T-cell (primary cell): ENCODE measurements at regions not wholly inside any gene's neighbourhood (a gene's known extent, or its start where the extent isn't known, plus 50 kb on each side); places are given as distances from the start of the nearest gene placed in this dataset.

Experiments
- ATAC-seq, 4 experiments: fragments of 200-7000 bp in 3 of 4; fragments of 150-1000 bp in 1 of 4; cut with Tn5 transposase; replicated peaks in 1 of 4; 1 replicate in 3 of 4; 2 replicates in 1 of 4; pipeline ENCODE4 v1.10.0; 2021; ENCODE audit warnings: moderate library complexity in 3 of 4, mild to moderate bottlenecking in 2 of 4, moderate number of reproducible peaks in 1 of 4
- CTCF ChIA-PET, 2 donors: fragments of 300-600 bp; sonication (Branson Sonifier 250); formaldehyde crosslinking; loops; one replicate each; lab custom pipeline; 2022; ENCODE audit warnings: antibody characterized with exemption in 2 of 2; lab: Charles Lee
- POLR2A ChIA-PET, 2 donors: fragments of 300-600 bp; sonication (Branson Sonifier 250); formaldehyde crosslinking; loops; one replicate each; lab custom pipeline; 2022; ENCODE audit warnings: antibody characterized with exemption in 2 of 2; lab: Charles Lee
- DNase-seq, 35 experiments: peaks; one replicate each; pipeline versions ENCODE4 v3.0.0 to v3.0.0-alpha.2; 2013 to 2023
- H3K27ac ChIP-seq: one replicate; pipeline ENCODE4 v1.5.1; 2013; ENCODE audit warnings: low read length
- H3K27me3 ChIP-seq, 2 experiments: replicated peaks in 1 of 2; 1 replicate in 1 of 2; 2 replicates in 1 of 2; pipeline versions ENCODE4 v1.6.1 to v1.7.0; 2013; ENCODE audit warnings: low read length in 1 of 2, mixed read lengths in 1 of 2; ENCODE audit not compliant: control insufficient read depth in 2 of 2, insufficient read depth in 2 of 2; ENCODE audit errors: extremely low read depth in 1 of 2
- H3K36me3 ChIP-seq, 2 donors: 1 replicate in 1 of 2; 2 replicates in 1 of 2; pipeline versions ENCODE4 v1.6.1 to v1.7.0; 2013; ENCODE audit warnings: low read length in 1 of 2; ENCODE audit not compliant: control insufficient read depth in 2 of 2, insufficient read depth in 1 of 2; ENCODE audit errors: extremely low read depth in 1 of 2
- H3K4me1 ChIP-seq, 2 experiments: 1 replicate in 1 of 2; 2 replicates in 1 of 2; pipeline versions ENCODE4 v1.6.1 to v1.7.0; 2013; ENCODE audit warnings: low read length in 2 of 2, mixed read lengths in 1 of 2; ENCODE audit not compliant: insufficient read depth in 2 of 2, control insufficient read depth in 1 of 2; ENCODE audit errors: extremely low read depth in 1 of 2
- H3K4me3 ChIP-seq, 2 donors: 1 replicate in 1 of 2; 2 replicates in 1 of 2; pipeline versions ENCODE4 v1.5.1 to v1.7.0; 2013; ENCODE audit warnings: mild to moderate bottlenecking in 2 of 2, low read length in 1 of 2, moderate library complexity in 1 of 2; ENCODE audit not compliant: control insufficient read depth in 1 of 2; ENCODE audit errors: extremely low read depth in 1 of 2
- H3K9me3 ChIP-seq: 2 replicates; pipeline ENCODE4 v1.7.0; 2013
- H3K27ac Mint-ChIP-seq, 2 donors: one replicate each; pipeline ENCODE4 v1.8.0; 2020 to 2021; ENCODE audit warnings: mild to moderate bottlenecking in 2 of 2, mixed read lengths in 2 of 2
- H3K27me3 Mint-ChIP-seq, 2 donors: one replicate each; pipeline ENCODE4 v1.8.0; 2021 to 2022; ENCODE audit warnings: mixed read lengths in 2 of 2
- H3K36me3 Mint-ChIP-seq: one replicate; pipeline ENCODE4 v1.8.0; 2021; ENCODE audit warnings: mixed read lengths
- H3K4me1 Mint-ChIP-seq, 3 donors: one replicate each; pipeline ENCODE4 v1.8.0; 2020 to 2022; ENCODE audit warnings: mixed read lengths in 3 of 3, mild to moderate bottlenecking in 1 of 3
- H3K4me3 Mint-ChIP-seq, 3 donors: one replicate each; pipeline ENCODE4 v1.8.0; 2020 to 2022; ENCODE audit warnings: mild to moderate bottlenecking in 3 of 3, mixed read lengths in 3 of 3, moderate library complexity in 3 of 3
- H3K9me3 Mint-ChIP-seq, 3 donors: one replicate each; pipeline ENCODE4 v1.8.0; 2020 to 2022; ENCODE audit warnings: mixed read lengths in 3 of 3
- WGBS: methylation state at CpG from one replicate; pipeline ENCODE4 v1.1.5; 2013; ENCODE audit warnings: missing lambda C conversion rate; ENCODE audit not compliant: insufficient coverage; 5-methylcytosine and 5-hydroxymethylcytosine counted together

DNA sequence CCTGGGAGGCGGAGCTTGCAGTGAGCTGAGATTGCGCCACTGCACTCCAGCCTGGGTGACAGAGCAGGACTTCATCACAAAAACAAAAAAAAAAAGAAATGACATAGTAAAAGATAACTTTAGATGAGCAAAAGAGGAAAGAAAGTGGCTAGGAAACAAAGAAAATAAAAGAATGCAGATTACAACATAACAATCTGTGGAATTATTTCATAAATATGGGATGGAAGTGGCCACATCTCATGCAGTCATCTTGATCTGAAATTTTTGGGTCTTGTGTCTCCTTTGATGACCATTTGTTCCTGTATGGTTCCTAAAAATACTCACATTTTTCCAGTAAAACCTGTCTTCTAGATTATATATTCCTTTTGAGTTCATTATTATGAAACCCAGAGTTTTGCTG is 271.4 kb downstream of the SPRY1 start:
- H3K9me3 ChIP-seq = no peaks in the 10 kb centered on the region
- no peaks in the 10 kb centered on the region for H3K27me3 ChIP-seq
- Mint-ChIP-seq H3K9me3 (no peaks in the 10 kb centered on the region), H3K4me1 (peaks cover 3 to 9% (median 6%) of the 10 kb centered on the region in 3 donors), H3K4me3 (no peak overlapping the region), H3K27me3 (peaks cover 9 to 10% of the 10 kb centered on the region in 2 donors), H3K27ac (no peak overlapping the region), H3K36me3 (no peaks in the 10 kb centered on the region)
- CTCF ChIA-PET = no interaction called here
- H3K4me1 ChIP-seq = peaks cover 0 to 3% of the 10 kb centered on the region in 2 experiments
- POLR2A ChIA-PET = no interaction called here
- no peak for ATAC-seq
- DNase-seq = no peak
- H3K4me3 ChIP-seq = no peak overlapping the region
- no peak overlapping the region for H3K27ac ChIP-seq
- WGBS = no CpG with 5 or more reads among the region's 2 CpGs
- H3K36me3 ChIP-seq = no peaks in the 10 kb centered on the region

DNA sequence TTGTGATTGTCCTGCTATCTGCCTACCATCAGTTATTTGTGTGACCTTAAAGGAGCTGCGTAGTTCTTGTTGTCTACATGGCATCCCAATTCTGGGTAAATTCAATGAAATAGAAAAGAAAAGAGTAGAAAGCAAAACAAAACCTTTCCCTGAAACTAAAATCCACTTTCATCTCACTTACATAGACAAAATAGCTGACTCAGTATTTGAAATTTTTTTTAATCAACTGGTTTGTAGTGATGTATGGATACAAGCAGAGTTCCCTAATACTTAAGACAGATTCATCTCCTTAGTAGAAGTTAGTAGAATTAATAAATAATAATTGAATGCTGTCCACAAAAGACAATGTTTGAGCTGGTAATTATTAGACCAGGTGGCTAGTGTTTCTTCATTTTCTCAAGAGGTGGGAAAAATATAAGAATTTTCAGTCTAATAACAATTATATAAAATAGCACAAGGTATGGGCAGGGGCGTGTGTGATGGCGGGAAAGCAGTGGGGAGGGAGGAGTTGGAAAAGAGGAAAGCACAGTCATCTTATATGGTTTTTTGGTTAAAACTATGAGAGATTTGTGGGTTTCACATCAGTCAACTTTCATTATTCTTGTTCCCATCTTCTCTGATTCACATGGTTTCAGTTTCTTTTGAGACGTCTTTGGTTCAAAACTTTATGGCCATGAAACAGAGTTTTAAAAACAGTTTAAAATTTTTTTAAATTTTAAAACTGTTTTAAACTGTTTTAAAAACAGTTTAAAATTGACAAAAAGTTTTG is 275.2 kb downstream of the SPRY1 start:
- H3K36me3 ChIP-seq = no peaks in the 10 kb centered on the region
- no peak for ATAC-seq
- H3K9me3 ChIP-seq = no peaks in the 10 kb centered on the region
- no peaks in the 10 kb centered on the region for H3K9me3 Mint-ChIP-seq
- no peak overlapping the region for H3K27ac Mint-ChIP-seq
- no peak overlapping the region for H3K4me3 ChIP-seq
- H3K4me1 Mint-ChIP-seq = peaks cover 3 to 9% (median 6%) of the 10 kb centered on the region in 3 donors
- no peaks in the 10 kb centered on the region for H3K36me3 Mint-ChIP-seq
- no peaks in the 10 kb centered on the region for H3K27me3 ChIP-seq
- no peak overlapping the region for H3K27ac ChIP-seq
- ChIA-PET CTCF (interaction anchor here (1.1 to 1.9 kb wide), 2 partner anchors 10 kb away, joined by 3 to 5 read pairs; no protein-coding TSS in a partner anchor), POLR2A (no interaction called here)
- peaks cover 8 to 10% of the 10 kb centered on the region in 2 donors for H3K27me3 Mint-ChIP-seq
- H3K4me1 ChIP-seq = peaks cover 0 to 3% of the 10 kb centered on the region in 2 experiments
- no CpG with 5 or more reads among the region's 4 CpGs for WGBS
- no peak overlapping the region for H3K4me3 Mint-ChIP-seq
- DNase-seq = no peak

DNA sequence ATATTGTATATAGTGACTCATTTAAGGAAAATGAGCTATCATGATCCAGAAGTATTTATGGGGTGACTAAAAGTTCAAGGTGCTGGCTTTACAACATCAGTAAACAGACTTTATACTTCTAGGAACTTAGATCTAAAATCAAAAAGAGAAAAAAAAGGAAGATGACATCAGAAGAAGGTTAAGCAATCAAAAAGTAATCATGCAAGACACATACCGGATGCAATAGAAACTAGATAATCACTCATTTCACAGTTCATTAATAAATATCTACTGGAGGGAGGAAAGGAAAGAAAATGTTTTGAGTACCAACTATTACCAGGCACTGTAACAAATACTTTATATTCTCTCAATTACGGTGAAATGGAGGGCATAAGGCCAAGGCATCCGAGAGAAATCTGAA is 276.4 kb downstream of the SPRY1 start:
- H3K4me1 Mint-ChIP-seq = peaks cover 3 to 9% (median 6%) of the 10 kb centered on the region in 3 donors
- POLR2A ChIA-PET = no interaction called here
- H3K27ac ChIP-seq = no peak overlapping the region
- H3K27me3 Mint-ChIP-seq = peaks cover 3 to 10% of the 10 kb centered on the region in 2 donors
- no peaks in the 10 kb centered on the region for H3K9me3 ChIP-seq
- H3K27ac Mint-ChIP-seq = no peak overlapping the region
- H3K4me1 ChIP-seq = peaks cover 0 to 3% of the 10 kb centered on the region in 2 experiments
- no peak overlapping the region for H3K4me3 ChIP-seq
- WGBS = 100% methylated on average over 1 of the region's 3 CpGs
- DNase-seq (no peak), ATAC-seq (no peak)
- CTCF ChIA-PET = no interaction called here
- no peaks in the 10 kb centered on the region for H3K36me3 Mint-ChIP-seq
- no peak overlapping the region for H3K4me3 Mint-ChIP-seq
- no peaks in the 10 kb centered on the region for H3K27me3 ChIP-seq
- H3K36me3 ChIP-seq = no peaks in the 10 kb centered on the region
- no peaks in the 10 kb centered on the region for H3K9me3 Mint-ChIP-seq

DNA sequence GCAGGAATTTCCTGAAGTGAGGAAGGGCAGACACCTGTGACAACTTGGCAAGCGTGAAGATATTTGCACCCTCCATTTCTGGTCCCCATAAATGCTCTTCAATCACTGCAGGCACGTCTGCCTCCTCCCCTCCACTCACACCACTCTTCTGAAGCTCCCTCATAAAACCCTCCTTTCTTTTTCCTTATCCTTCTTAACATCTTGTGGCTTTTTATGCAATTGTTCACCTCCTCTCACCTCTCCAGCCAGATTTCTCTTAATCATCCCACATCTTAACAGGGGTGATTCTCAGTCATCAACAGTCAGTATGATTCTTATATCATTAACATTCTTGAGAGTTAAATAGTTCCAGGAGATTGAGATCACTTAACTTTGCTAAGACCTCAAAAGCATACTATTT is 277.4 kb downstream of the SPRY1 start:
- DNase-seq = no peak
- no peak overlapping the region for H3K27ac Mint-ChIP-seq

GRCh38 chr4:123674762-123675465 is 278.3 kb downstream of the SPRY1 start:
- no peaks in the 10 kb centered on the region for H3K36me3 Mint-ChIP-seq
- DNase-seq (no peak), ATAC-seq (no peak)
- no peak overlapping the region for H3K27ac Mint-ChIP-seq
- H3K27ac ChIP-seq = no peak overlapping the region
- H3K9me3 ChIP-seq = no peaks in the 10 kb centered on the region
- H3K27me3 Mint-ChIP-seq = peaks cover 3 to 4% of the 10 kb centered on the region in 2 donors
- H3K4me3 ChIP-seq = no peak overlapping the region
- H3K4me1 Mint-ChIP-seq = peaks cover 3 to 9% (median 6%) of the 10 kb centered on the region in 3 donors
- ChIA-PET POLR2A (no interaction called here), CTCF (no interaction called here)
- H3K36me3 ChIP-seq = no peaks in the 10 kb centered on the region
- peaks cover 0 to 3% of the 10 kb centered on the region in 2 experiments for H3K4me1 ChIP-seq
- WGBS = 95% methylated on average over 3 of the region's 5 CpGs
- H3K9me3 Mint-ChIP-seq = no peaks in the 10 kb centered on the region
- H3K27me3 ChIP-seq = no peaks in the 10 kb centered on the region
- H3K4me3 Mint-ChIP-seq = no peak overlapping the region

More for the DNA sequence above, 277.4 kb downstream of the SPRY1 start:
- Histone ChIP-seq H3K27me3 (no peaks in the 10 kb centered on the region), H3K27ac (no peak overlapping the region), H3K9me3 (no peaks in the 10 kb centered on the region), H3K4me3 (no peak overlapping the region), H3K36me3 (no peaks in the 10 kb centered on the region), H3K4me1 (peaks cover 0 to 3% of the 10 kb centered on the region in 2 experiments)
- ATAC-seq = no peak
- no peaks in the 10 kb centered on the region for H3K36me3 Mint-ChIP-seq
- no peaks in the 10 kb centered on the region for H3K9me3 Mint-ChIP-seq
- H3K4me3 Mint-ChIP-seq = no peak overlapping the region
- ChIA-PET CTCF (no interaction called here), POLR2A (no interaction called here)
- peaks cover 3 to 6% of the 10 kb centered on the region in 2 donors for H3K27me3 Mint-ChIP-seq
- peaks cover 3 to 9% (median 6%) of the 10 kb centered on the region in 3 donors for H3K4me1 Mint-ChIP-seq
- WGBS = 100% methylated on average over 1 of the region's 2 CpGs

DNA sequence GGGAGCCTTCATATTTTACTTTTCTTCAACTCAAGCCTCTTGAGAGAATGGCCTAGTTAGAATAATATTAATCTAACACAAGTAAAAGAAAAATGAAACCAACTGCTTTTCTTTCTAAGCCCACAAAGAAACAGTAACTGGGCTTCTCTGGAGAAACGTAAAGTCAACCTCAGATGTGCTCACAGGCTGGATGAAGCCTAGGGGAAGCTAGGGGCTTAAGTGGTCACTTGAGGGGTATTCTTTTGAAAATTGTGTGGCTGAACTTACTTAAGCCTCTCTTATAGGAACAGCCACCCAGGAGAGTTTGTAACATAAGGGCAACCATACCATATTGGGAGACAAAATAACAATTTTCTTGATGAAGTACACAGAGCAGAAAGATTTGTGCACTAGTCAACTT is 279.0 kb downstream of the SPRY1 start:
- no peaks in the 10 kb centered on the region for H3K9me3 Mint-ChIP-seq
- no peak for ATAC-seq
- Histone ChIP-seq H3K36me3 (no peaks in the 10 kb centered on the region), H3K4me3 (no peak overlapping the region), H3K4me1 (peaks cover 0 to 3% of the 10 kb centered on the region in 2 experiments), H3K27ac (no peak overlapping the region), H3K9me3 (no peaks in the 10 kb centered on the region), H3K27me3 (no peaks in the 10 kb centered on the region)
- ChIA-PET CTCF (no interaction called here), POLR2A (no interaction called here)
- WGBS = no CpG with 5 or more reads among the region's 1 CpG
- no peak overlapping the region for H3K27ac Mint-ChIP-seq
- H3K36me3 Mint-ChIP-seq = no peaks in the 10 kb centered on the region
- peaks cover 3 to 9% (median 6%) of the 10 kb centered on the region in 3 donors for H3K4me1 Mint-ChIP-seq
- no peak overlapping the region for H3K4me3 Mint-ChIP-seq
- peaks cover under 1 to 4% of the 10 kb centered on the region in 2 donors for H3K27me3 Mint-ChIP-seq
- no peak for DNase-seq
